Left kidney (tissue), 1 donor: ENCODE measurements at regions not wholly inside any gene's neighbourhood (a gene's known extent, or its start where the extent isn't known, plus 50 kb on each side); places are given as distances from the start of the nearest gene placed in this dataset.

Experiments
- DNase-seq: peaks from one replicate; pipeline ENCODE4 v3.0.0-alpha.2; 2013

DNA sequence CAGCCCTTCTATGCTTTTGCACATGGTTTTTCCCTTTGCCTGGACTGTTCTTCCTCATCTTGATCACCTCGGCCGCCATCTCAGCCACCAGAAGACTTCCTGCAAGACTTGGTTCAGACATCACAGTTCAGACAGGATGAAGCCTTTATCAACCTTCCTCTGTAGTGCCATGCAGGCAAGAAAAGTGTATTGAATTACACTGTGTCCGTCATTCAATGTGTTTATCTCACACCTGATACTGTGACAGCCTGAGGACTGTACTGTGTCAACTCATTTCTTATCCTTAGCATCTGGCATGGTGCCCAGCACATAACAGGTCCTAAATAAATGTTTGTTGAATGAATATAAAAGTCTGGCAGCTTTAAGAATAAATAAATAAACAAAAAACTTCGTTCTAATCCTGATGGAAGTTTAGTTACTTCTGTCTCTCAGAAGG lies 133.3 kb upstream of the MAN1A1 start:
- DNase-seq = no peak

DNA sequence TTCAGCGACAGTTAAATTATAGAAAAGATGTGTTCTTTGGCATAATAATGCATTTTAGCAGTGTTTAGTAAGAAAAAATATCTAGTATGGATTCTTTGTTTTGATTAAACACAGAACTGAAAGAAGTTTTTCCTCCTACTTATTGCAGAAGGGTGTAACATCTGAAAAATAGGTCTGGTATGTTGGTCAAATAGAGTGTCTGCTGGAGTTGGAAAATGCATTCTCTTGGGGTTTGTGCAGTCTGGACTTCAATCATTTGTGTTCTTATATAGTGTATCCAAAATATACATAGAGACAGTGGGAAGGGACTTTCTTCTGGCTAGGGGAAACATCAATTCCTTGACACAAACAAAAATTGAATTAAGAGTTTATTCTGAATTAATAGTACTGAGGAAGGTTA lies 132.4 kb upstream of the MAN1A1 start:
- no peak for DNase-seq

DNA sequence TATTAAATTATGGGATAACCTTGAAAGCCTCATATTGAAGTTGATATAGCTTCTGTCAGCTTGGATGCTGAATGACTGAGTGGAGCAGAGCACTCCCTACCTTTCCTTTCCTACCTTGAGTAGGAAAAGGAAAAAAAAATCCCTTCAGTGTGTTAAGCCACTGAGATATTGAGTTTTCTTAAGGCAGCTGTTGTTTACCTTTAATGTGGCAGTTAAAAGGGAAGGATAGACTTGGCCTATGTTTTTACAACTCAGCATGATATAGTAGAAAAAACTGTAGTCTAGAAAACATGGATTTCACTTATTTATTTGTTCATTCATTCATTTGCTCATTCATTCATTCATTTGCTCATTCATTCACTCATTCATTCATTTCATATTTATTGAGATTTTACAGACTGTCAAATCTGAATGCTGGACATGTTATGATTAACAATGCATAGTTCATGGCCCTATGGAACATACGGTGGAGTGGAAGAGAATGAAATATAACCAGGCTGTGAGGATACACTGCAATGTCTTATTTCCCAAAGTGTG lies 131.5 kb upstream of the MAN1A1 start:
- no peak for DNase-seq

- no peak for DNase-seq
Measured at GRCh38 chr6:119479860-119480655, 130.5 kb upstream of the MAN1A1 start.

DNA sequence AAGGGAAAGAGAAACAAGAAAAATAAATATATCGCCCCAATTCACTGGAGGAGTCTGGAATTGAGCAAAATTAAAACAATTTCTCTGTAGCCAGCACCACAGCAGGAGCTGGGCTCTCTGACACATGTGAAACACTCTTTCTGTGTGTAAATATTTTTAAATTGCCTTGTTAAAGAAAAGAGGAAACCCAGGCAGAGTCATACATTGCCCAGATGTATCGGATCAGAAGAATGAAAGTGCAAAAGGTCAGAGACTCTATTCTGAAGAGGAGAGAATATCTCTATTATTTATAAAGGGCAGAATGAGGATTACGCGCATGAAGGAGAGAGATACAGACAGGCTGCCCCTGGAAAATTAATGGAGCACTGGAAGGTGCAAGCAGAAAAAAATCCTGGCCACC lies 127.0 kb upstream of the MAN1A1 start:
- no peak for DNase-seq

DNA sequence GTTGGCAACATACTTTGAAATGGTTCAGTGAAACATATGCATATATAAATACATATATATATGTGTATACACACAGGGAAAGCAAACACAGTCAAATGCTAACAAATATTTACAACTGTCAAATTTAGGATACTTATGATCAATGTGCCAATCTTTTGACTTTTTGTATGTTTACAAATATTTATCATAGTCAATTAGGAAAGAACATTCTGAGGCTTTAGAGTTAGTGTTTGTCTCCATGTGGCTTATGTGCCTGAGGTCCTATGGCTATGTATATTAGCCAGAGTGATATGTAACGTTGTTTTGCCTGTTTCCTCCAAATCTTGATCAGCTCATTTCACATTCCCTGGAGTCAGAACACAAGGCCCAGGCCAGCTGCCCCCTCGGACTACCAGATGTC lies 126.5 kb upstream of the MAN1A1 start:
- no peak for DNase-seq

DNA sequence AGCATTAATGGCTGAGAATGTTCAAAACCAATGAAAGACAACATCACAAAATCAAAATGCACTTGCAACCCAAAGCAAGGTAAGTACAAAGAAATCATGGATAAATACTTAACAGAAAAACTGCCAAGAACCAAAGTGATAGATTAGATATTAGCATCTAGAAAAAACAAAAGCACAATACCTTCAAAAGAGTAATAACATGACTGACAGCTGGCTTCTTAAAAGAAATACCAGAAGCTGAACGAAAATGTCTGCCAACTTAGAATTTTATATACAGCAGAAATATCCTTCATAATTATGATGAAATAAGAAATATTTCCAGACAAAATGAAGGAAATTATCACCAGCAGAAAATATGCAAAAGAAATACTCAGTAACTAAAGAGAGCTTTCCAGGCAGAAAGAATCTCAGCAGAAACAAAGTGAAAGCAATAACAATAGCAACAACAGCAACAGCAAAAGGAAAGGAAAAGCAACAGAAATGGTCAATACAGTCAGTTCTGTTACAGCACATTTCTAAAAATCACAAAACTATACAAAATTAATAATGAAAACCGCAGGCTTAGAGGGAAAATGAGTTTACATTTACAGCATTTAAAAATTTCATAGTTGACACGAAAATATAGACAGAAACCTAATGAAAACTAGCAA lies 121.5 kb upstream of the MAN1A1 start:
- DNase-seq = no peak

DNA sequence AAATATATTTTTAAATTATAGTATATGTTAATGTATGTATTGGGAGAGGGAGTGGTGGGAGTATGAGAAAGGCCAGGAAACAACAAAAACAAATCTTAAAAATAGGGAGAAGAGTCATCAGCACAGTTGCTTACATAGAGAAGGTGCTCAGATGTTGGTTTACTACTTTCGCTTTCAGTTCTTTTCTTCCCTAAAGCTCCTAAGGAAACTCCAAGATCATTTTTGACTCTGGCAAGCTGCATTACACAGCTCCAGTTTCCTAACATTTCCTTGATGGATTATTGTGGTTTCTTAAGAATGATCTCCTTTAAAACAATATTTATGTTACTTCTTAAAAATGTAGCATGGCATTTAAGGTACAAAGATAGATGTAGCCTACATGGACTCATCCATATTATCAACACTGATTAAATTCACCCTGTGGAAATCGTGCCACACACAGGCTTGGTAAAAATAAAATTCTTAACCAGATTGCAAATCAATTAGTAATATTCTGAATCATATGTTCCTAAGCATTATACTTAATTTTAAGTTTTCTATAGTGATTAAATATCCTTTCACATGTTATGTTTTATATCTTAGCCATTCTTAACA lies 118.0 kb upstream of the MAN1A1 start:
- DNase-seq = no peak

DNA sequence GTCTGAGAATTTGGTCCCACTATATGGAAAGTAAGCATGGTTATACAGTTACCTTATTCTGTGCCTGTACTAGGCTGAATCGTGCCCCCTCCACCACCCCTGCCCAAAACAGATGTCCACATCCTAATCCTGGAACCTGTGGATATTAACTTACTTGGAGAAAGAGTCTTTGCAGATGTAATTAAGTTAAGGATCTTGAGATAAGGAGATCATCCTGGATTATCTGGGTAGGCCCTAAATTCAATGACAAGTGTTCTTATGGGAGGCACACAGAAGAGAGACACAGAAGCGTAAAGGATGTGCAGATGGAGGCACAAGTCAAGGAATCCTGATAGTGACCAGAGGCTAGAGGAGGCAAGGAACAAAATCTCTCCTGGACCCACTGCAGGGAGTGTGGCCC lies 116.7 kb upstream of the MAN1A1 start:
- no peak for DNase-seq

- DNase-seq = no peak
Measured at GRCh38 chr6:119463081-119463626, 113.6 kb upstream of the MAN1A1 start.

- DNase-seq = no peak
Measured at GRCh38 chr6:119461187-119461586, 111.6 kb upstream of the MAN1A1 start.

DNA sequence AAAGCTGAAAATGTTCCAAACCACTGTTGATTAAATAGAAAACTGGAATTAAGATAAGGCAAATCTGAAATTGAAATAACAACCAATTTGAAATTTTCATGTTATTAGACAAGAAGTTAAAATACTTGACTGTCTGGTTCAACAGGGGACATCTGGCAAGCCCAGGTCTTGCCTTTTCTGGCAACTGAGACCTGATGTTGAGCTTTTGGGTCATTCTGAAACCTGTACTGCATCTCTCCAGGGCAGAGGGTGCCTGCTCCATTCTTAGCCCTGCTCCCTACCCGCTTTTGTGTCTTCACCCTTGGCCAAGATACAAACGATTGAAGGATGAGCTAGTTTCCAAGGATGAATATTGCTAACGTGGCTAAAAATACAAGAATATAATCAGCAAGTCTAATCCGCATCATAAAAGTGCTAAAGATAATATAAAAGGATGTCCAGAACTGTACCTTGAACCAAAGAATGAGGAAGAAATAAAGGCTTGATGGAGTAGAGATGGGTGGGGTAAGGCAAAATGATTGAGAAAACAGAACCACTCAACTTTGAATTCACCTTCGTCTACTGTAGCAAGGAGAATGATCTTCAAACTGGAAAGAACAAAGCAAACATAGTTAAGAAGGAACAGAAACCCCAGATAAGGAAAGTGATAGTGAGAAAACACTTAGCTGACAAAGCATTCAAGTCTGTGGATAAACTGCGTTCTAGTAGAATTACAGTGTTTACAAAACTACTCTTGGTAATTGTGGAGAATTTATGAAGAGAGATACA lies 109.8 kb upstream of the MAN1A1 start:
- no peak for DNase-seq

- DNase-seq = no peak
Measured at GRCh38 chr6:119454714-119455113, 105.2 kb upstream of the MAN1A1 start.

- no peak for DNase-seq
Measured at GRCh38 chr6:119453242-119454200, 104.0 kb upstream of the MAN1A1 start.

- DNase-seq = no peak
Measured at GRCh38 chr6:119449331-119450156, 100.0 kb upstream of the MAN1A1 start.

DNA sequence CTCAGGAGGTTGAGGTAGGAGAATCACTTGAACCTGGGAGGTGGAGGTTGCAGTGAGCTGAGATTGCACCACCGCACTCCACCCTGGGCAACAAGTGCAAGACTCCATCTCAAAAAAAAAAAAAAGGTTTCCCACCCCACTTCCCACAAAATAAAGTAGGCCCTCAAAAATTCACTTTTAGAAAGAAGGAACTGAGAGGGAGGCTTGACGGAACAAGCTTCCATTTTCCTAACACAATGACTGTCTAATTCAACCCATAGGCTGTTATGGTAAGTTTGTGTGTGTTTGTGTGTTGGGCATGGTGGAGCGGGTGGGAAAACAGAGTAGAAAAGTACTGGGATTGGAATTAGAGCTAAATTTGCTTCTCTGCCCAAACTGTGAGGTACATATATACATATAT lies 98.4 kb upstream of the MAN1A1 start:
- no peak for DNase-seq

- DNase-seq = no peak
Measured at GRCh38 chr6:119446609-119447008, 97.0 kb upstream of the MAN1A1 start.

DNA sequence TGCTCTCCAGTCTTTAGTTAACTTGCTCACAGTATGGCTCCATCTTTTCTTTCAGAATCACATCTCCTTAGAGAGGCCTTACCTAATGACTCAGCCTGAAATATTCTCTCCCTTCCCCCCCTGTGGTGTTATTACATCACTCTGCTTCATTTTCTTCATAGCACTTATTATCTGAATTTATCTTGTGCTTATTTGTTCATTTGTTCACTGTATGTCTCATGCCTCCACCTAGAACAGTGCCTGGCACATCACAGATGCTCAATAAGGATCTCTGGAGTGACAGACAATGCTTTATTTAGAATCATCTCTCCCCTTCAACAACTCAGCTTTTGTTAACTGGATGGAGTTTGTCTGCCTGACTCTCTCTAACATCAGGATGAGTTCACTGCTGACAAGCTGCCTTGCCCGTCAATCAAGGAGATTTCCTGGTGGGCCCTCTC lies 96.6 kb upstream of the MAN1A1 start:
- no peak for DNase-seq

DNA sequence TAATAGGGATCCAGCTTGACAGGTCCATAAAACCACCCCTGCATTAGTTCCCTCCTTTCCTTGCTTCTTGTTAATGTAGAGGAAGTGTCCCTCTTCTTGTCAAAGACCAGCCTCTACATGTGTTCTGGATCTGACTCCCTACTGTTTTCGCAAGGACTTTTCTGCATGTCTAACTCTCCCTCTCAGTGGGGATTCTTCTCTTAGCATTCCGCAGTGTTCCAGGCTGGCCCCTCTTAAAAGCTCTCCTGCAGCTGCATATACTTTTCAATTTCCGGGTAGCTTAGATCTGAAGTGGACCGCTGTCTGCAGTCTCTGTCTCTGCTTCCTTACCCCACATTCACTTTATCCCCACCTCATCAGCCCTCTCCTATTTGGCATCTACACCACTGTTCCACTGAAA lies 96.1 kb upstream of the MAN1A1 start:
- no peak for DNase-seq
